DMS53 (cell line): ENCODE measurements at regions not wholly inside any gene's neighbourhood (a gene's known extent, or its start where the extent isn't known, plus 50 kb on each side); places are given as distances from the start of the nearest gene placed in this dataset.
A peak's percentile ranks its signal among the peaks of the same experiment; 100 is the strongest.
"Not testable (repeated sequence)": the region's sequence is repeated elsewhere in the genome, so short reads cannot be mapped to it uniquely, and the experiment has no call there.

Experiments
- DNase-seq: peaks from one replicate; lab custom pipeline; 2025; lab: John Stamatoyannopoulos, UW

DNA sequence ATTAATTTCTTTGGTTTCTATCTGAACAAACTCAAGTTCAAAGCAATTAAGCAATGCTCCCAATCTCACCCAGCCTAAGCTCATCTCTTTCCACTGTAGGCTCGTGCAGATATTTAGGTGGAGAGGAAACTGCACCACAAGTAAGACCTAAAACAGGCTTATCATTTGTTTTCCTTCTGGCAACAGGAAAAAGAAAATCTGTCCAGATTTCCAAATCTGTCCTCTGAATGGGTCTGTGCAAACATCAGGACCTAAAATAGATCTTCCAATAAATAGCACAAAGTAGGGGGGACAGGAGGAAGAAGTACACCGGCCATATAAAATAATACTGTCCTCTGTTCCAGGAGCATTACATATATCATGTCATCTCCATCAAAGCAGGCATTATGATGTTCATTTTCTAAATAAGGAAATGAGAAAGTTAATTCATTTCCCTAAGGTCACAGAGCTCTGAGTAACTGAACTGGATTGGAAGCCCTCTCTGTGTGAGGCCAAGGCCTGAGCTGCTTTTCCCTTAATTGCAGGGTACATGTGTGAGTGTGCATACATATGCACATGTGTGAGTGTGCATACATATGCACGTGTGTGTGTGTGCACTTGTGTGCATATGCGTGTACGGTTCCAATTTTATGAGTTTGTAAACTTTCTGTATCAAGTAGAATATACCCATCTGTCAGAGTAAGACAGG lies 92.8 kb upstream of the PARD3 start:
- DNase-seq = no peak

DNA sequence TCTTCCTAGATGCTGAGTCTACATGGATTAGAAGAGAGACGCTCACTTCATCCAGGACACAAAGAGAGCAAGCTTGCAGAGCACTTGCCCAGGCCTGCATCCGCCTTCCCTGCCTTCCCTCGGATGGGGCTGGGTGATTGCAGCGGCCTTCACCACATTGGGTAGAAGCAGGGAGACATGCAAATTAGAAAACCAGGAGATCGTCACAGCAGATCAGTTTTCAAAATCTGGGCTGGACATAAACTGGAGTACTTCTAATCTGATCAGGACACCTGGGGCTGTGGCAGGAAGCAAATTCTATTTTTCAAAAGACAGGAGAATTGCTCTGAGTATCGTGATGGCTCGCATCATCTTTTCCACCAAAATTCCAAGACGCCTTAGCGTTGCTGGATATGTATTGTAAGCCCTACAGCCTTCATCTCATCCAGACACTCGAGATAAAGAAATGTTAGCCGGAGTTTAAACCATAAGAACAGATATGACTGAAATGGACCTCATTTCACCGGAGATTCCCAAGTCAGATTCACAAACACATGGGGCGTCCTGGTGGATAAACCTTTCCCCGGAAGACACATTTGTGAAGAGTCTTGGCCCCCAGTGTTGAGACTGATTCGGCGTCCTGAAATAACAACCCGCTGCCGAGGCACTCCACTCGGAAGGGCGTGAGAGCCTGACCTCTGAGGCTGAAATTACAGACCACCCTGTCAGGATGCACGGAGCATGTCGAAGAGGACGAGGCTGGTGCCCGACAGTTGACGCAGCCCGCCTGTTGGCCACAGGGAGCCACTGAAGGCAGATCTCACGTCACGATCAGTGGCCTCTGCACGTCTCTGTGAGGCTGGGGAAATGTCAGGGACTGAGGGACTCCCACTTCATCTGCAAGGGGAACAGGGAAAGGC lies 91.2 kb upstream of the PARD3 start:
- DNase-seq = peak; percentile 33

DNA sequence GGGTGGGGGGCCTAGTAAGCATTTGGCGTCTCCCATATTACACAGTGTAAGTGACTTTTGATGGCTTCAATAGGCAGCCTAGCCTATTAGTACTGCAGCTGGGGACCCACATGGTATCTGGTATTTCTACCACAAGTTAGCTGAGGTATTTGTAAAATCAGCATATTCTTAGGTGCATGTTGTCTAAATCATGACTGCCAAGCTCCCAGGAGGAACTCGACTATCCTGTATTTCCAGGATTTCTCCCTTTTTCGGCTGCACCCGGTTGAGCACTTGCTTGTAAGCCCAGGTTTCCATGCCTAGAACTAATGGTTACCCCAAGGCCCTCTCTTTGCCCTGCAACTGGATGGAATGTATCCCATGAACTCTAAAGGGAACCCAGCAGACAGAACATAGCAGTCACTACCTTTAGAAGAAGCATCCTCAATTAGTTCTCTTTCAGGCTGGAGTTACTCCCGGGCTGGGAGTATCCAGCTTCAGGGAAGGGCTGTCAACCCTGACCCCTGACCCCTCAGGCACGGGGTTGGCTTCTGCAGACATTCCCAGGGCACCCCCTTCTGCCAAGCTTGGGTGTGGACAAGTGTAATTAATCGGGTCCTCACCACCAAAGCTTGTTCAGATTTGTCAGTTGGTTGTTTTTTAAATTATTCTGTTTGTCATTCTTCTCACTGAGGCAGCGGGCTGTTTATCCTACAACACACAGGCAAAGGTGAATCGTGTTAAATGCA lies 90.3 kb upstream of the PARD3 start:
- no peak for DNase-seq

DNA sequence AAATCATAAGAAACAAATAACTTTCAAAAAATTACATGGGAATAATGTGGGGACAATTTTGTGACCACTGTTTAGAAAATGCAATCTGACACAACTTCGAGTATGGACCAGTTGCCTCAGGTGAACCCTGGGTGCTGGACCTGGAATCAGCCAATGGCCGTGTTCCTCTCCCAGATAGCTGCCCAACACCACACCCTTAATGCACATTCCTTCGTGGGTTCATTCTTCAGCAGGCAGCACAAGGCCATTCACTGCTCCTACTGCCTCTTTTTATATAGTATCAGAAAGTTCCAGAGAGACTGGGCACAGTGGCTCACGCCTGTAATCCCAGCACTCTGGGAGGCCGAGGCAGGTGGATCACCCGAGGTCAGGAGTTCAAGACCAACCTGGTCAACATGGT lies 89.1 kb upstream of the PARD3 start:
- no peak for DNase-seq

DNA sequence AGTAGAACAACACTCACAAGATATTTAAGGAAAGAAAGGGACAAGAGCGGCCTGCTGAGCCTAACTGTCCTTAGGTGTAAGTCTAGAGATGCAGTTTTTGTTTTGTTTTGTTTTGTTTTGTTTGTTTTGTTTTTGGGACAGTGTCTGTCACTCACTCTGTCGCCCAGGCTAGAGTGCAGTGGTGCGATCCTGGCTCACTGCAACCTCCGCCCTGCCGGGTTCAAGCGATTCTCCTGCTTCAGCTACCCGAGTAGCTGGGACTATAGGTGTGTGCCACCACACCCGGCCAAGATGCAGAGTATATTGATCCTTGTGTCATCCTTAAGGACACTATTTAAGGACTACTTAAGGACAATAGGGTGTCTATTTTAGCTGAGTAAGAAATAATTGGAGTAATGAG lies 84.1 kb upstream of the PARD3 start:
- DNase-seq = no peak

DNA sequence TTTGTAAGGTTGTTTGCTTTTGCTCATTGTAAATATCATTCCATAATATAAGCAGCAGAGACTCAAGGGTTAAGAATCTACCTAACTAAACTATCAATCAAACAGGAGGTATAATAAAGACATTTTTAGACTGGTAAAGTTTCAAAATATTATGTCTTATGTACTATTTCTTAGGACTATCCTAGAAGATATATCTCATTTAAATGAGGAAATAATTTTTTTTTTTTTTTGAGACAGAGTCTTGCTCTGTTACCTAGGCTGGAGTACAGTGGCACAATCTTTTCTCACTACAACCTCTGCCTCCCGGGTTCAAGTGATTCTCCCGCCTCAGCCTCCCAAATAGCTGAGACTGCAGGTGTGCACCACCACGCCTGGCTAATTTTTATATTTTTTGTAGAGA lies 80.9 kb upstream of the PARD3 start:
- DNase-seq = no peak

DNA sequence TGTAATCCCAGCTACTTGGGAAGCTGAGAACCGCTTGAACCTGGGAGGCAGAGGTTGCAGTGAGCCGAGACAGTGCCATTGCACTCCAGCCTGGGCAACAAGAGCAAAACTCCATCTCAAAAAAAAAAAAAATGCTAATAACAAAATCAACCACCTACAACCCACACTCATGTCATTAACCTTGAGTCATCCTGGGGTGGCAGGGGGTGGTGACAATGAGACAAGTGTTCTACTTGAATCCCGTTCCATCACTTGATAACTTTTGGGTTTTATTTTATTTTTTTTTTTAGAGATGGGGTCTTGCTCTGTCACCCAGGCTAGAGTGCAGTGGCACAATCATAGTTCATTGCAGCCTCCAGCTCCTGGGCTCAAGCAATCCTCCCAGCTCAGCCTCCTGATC lies 80.0 kb upstream of the PARD3 start:
- not testable (repeated sequence) for DNase-seq

DNA sequence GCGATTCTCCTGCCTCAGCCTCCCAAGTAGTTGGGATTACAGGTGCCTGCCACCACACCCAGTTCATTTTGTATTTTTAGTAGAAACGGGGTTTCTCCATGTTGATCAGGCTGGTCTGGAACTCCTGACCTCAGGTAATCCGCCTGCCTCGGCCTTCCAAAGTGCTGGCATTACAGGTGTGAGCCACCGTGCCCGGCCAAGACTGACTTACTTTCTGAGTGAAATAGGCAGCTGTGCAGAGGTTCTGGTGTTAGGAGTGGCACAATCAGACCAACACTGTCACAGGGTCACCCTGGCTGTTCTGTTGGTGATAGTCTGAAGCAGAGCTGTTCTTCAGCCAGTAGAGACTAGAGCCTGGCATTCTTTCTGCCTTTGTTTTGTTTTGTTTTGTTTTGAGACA lies 77.4 kb upstream of the PARD3 start:
- DNase-seq = not testable (repeated sequence)

DNA sequence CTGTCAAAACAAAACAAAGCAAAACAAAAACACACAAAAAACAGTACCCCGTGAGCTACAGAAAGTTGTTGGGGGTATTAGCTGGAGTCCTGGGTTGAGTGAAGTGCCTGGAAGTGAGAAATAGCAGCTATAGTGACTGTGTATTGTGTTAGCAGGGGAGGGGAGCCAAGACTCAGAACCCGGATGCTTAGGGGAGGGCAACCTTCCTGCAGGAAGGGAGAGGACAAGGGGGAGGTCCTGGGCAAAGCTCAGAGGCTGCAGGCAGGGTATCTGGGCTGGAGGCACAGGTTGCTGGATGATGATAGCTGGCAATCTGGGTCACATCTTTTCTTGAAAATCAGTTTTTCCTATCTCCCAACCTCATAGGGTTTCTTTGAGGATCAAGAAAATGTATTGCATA lies 75.8 kb upstream of the PARD3 start:
- no peak for DNase-seq

DNA sequence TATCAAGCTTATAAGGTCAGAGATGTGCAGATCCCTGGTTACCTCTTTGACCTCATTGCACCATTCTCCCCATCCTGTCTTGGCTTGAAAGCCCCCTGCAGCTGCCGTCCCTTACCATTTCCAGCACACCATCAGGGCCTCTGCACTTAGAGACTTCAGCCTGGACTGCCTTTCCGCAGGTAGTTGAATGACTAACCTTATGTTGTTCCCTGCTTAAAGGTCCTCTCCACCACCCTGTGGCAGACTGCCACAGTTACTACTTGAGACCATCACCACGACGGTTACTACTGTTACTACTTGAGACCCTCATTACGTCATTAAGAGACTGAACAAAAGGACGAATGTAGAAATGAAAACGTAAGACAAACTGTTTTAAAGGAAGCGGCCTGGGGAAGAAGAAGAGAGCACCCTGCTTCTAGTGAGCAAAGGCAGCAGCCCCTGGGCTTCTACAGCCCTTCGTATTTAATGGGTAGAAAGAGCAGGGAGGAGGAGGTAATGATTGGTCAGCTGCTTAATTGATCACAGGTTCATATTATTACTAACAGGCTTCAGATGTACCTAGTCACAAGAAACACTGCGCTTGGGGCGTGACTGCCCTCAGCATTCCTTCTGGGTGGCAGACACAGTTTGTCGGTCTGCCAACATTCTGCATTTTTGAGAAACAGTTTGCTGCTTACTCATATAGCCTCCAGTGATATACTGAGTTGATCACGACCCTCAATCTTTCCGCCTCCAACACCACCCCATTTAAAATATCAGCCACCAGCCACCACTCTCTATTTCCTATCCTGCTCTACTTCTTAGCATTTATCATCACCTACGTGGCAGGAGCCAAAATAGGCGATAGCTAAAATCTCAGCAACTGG lies 74.1 kb upstream of the PARD3 start:
- no peak for DNase-seq

DNA sequence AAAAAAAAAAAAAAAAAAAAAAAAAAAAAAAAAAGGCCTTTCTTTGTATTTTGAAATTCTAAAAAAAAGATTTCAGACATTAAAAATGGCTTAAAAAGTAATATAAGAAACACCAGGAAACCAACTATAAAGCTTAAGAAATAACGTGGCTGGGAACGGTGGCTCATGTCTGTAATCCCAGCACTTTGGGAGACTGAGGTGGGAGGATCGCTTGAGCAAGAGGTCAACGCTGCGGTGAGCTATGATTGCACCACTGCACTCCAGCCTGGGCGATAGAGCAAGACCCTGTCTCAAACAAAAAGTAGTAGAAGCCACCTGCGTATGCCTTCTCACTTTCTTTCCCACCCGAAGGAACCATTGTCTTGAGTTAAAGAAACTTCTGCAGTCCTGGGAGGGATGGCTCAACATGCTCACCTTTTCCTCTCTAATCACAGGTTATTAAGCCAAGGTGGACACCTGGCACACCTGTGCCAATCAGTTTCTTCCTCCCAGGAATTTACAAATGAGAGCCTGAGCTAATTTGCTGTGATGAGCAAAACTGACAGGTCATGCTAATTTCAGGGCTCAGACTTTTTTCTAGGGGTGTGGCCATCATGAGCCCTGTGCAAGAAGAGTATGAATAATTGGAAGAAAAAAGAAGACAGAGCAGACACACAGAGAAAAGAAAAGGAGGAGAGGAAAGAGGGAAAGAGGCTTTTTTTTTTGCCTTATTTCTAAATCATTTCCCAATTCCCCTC lies 72.0 kb upstream of the PARD3 start:
- no peak for DNase-seq

DNA sequence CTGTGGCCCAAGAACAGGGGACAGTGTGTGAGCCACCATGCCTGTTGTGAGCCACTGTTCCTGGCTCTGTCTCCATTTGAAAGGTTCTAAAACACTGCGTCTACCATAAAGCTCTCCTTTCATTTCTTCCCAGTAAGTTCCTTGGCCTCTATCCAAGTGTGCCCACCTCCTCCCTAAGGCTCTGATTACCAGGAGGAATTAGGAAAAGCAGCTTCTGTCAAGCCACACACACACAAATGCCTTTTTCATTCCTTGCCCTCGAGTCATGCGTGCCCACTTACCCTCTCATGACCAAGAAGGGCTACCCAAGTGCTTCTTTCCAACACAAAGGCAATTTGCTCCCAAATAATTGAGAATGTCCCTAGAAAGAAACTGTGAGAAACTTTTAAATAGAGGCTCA lies 70.8 kb upstream of the PARD3 start:
- no peak for DNase-seq

DNA sequence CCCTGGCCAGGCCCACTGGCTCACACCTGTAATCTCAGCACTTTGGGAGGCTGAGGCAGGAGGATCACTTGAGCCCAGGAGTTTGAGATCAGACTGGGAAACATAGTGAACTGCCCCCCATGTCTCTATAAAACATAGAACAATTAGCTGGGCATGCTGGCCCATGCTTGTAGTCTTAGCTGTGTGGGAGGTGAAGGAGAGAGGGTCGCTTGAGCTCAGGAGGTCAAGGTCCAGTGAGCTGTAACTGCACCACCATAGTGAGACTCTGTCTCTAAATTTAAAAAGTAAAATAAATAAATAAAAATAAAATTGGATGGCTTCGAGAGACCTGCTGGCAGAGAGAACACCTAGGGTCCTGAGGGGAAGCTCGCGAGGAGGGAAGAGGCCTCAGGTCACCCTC lies 69.9 kb upstream of the PARD3 start:
- no peak for DNase-seq

DNA sequence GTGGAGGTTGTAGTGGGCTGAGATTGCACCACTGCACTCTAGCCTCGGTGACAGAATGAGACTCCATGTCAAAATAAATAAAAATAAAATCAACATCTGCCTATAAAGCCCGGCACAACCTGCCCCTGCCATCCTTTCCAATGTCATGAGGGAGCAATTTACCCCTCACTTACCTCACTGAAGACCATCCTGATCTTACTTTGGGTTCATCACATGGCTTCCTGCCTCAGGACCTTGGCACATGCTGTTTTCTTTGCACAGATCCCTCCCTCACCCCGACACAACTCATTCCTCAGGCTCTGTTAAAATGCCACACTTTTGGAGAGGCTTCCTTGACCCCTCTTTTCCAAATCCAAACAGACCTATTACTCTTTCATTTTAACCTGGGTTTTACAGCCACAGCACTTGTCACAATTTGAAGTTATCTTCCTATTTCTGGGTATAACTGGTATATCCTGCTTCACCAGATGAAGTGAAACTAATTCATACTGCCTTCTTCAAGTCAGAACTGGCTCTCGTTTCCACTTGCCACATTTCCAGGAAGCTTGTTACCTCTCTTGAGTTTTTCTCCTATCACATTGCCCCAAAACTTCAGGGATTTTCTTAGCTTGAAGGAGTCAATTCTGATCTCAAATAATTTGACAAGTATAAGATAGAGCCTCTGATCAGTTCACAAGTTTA lies 69.3 kb upstream of the PARD3 start:
- peak; percentile 11 for DNase-seq

DNA sequence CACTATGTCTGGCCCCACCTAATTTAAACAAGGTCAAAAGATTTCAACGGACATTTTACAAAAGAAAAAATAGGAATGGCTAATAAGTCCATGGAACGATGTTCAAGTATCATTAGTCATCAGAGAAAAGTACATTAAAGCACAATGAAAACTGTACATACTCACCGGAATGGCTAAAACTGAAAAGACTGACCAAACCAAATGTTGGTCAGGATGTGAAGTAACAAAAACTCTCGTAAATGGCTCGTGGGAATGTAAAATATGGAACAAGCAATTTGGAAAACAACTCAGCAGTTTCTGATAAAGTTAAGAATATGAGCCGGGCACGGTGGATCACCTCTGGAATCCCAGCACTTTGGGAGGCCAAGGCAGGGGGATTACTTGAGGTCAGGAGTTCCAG lies 65.7 kb upstream of the PARD3 start:
- no peak for DNase-seq

DNA sequence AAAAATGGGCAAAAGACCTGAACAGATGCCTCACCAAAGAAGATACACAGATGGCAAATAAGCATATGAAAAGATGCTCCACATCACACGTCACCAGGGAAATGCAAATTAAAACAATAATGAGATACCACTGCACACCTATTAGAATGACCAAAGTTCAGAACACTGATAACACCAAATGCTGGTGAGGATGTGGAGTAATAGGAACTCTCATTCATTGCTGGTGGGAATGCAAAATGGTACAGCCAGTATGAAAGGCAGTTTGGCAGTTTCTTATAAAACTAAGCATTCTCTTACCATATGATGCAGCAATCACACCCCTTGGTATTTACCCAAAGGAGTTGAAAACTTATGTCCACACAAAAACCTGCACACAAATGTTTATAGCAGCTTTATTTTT lies 63.6 kb upstream of the PARD3 start:
- DNase-seq = not testable (repeated sequence)

DNA sequence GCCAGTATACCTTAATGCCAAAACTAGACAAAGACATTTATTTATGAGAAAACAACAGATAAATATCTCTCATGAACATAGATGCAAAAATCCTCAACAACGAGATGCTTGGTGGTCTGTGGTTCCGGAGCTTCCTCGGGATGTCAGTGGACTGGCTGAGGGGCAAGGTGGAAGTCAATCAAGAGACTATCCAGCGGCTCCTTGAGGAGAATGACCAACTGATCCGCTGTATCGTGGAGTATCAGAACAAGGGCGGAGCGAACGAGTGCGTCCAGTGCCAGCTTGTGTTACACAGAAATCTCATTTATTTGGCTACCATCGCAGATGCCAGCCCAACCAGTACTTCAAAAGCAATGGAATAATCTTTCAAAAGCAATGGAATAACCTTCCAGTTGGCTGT lies 60.0 kb upstream of the PARD3 start:
- DNase-seq = no peak

DNA sequence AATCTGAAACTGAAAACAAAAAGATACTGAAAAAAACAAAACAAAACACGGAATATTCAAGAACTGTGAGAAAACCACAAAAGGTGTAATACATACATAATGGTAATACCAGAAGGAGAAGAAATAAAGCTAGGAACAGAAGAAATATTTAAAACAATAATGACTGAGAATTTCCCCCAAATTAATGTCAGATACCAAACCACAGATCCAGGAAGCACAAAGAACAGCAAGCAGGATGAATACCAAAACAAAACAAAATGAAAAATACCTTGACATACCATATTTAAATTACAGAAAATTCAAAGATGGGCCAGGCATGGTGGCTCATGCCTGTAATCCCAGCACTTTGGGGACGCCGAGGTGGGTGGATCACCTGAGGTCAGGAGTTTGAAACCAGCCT lies 57.7 kb upstream of the PARD3 start:
- DNase-seq = no peak

DNA sequence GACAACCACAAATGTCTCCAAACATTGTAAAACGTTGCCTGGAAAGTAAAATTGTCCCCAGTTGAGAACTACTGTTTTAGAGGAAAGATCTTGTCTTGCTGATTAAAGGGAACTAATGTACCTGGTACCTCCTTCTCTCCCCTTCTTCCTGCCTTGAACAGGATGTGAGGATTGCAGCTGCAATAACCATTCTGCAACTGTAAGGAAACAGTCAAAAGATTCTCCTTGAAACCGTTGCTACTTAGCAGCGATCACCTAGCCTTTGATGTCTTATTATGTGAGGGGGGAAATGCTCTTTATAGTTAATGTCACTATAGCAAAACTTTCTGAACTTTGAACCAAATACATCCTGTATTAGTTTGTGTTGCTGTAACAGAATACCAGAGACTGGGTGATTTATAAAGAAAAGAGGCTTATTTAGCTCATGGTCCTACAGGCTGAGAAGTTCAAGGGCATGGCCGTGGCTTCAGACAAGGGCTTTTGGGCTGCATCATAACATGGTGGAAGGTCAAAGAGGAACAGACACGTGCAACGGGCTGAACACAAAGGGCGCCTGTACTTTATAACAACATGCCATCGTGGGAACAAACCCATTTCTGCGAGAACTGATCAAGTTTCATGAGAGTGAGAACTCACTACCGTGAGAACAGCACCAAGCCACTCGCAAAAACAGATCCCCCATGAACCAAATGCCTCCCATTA lies 54.2 kb upstream of the PARD3 start:
- no peak for DNase-seq

DNA sequence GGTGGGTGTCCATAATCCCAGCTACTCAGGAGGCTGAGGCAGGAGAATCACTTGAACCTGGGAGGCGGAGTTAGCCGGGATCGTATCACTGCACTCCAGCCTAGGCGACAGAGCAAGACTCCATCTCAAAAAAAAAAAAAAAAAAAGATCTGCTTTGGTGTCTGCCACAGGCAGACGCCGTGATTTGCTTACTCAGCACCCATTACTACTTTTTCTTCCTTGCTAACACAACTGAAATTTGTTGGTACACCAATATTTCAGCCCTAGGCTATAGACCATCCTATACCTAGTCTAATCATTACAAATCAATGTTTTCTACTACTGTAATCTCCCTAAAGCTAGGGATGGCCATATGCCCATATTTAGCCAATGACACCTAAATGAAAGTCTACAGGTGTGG lies 53.5 kb upstream of the PARD3 start:
- DNase-seq = no peak
